ENCODE measurements at regions not wholly inside any gene's neighbourhood (a gene's known extent, or its start where the extent isn't known, plus 50 kb on each side); places are given as distances from the start of the nearest gene placed in this dataset.

DNA sequence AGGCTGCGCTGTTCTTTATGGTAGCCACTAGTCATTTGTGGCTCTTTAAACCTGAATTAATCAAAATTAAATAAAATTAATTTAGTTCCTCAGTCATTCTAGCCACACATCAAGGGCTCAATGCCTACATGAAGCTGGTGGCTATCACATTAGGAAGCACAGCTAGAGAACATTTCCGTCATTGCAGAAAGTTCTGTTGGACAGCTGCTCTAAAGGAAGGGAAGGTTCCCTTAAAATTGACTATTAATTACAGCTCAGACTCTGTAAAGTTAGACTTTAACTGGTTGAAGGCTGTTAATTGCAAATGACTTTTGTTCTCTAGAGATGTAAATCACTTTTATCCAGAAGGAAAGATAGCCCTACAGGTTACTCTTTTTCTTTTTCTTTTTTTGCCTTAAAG is 202.7 kb upstream of the ADAMTS9 start:
- Histone ChIP-seq H3K27ac (ENCODE audit: low read depth, low read length) (no peak overlapping the region), H3K9me3 (ENCODE audit: insufficient read depth, low read depth, low read length) (no peaks in the 10 kb centered on the region), H3K36me3 (ENCODE audit: insufficient read depth, low read length) (no peaks in the 10 kb centered on the region), H4K20me1 (ENCODE audit: insufficient read depth, low read length) (no peaks in the 10 kb centered on the region), H3K4me2 (ENCODE audit: low read length) (no peak overlapping the region), H3K4me3 (ENCODE audit: insufficient read depth, low read depth, low read length) (no peak overlapping the region), H3K9ac (ENCODE audit: low read length) (no peak overlapping the region), H3K27me3 (ENCODE audit: insufficient read depth, low read length) (no peaks in the 10 kb centered on the region), H3K4me1 (ENCODE audit: insufficient read depth, low read length) (no peaks in the 10 kb centered on the region), H2AFZ (ENCODE audit: low read depth, low read length) (no peak overlapping the region), H3K79me2 (ENCODE audit: insufficient read depth, low read length) (no peaks in the 10 kb centered on the region)
- FAIRE-seq (no peak), DNase-seq (ENCODE audit: low read depth) (no peak)
- no peak overlapping the region for H3K27ac Mint-ChIP-seq (ENCODE audit: unreplicated experiment)
- peaks cover 2% of the 10 kb centered on the region for H3K9me3 Mint-ChIP-seq (ENCODE audit: unreplicated experiment)
- H3K4me3 Mint-ChIP-seq (ENCODE audit: unreplicated experiment): no peak overlapping the region
- no peaks in the 10 kb centered on the region for H3K27me3 Mint-ChIP-seq (ENCODE audit: low read depth, unreplicated experiment)
- H3K4me1 Mint-ChIP-seq (ENCODE audit: low read depth, unreplicated experiment): no peaks in the 10 kb centered on the region
- no peak for TF ChIP-seq EZH2 (IDR thresholded peaks at IDR 0.05; ENCODE audit: insufficient read depth, low read length)
- TF ChIP-seq, protein P1, sequence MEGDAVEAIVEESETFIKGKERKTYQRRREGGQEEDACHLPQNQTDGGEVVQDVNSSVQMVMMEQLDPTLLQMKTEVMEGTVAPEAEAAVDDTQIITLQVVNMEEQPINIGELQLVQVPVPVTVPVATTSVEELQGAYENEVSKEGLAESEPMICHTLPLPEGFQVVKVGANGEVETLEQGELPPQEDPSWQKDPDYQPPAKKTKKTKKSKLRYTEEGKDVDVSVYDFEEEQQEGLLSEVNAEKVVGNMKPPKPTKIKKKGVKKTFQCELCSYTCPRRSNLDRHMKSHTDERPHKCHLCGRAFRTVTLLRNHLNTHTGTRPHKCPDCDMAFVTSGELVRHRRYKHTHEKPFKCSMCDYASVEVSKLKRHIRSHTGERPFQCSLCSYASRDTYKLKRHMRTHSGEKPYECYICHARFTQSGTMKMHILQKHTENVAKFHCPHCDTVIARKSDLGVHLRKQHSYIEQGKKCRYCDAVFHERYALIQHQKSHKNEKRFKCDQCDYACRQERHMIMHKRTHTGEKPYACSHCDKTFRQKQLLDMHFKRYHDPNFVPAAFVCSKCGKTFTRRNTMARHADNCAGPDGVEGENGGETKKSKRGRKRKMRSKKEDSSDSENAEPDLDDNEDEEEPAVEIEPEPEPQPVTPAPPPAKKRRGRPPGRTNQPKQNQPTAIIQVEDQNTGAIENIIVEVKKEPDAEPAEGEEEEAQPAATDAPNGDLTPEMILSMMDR (IDR thresholded peaks at IDR 0.05; ENCODE audit: insufficient read depth, low read depth, low read length): no peak
- no peaks in the 10 kb centered on the region for H3K36me3 Mint-ChIP-seq (ENCODE audit: low read depth, unreplicated experiment)

DNA sequence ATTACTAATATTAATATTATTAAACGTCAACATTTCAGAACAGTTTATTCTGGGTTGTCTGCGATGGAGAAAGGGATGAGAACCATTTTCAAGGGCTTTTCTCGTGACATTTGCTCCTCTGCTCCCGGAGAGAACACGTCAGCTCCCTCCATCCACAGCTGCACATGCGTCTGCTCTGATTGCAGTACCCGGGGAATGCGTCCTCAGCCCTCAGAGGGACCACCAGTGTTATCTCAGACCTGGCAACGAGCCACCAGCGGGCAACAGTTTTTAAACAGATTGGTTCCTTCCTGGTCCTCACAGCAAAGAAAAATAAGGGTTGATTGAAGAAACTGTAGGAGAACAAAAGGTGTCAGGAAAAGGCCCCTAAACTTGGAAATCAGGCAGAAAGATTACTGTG is 202.2 kb upstream of the ADAMTS9 start:
- H2AFZ ChIP-seq (ENCODE audit: low read depth, low read length): no peak overlapping the region

DNA sequence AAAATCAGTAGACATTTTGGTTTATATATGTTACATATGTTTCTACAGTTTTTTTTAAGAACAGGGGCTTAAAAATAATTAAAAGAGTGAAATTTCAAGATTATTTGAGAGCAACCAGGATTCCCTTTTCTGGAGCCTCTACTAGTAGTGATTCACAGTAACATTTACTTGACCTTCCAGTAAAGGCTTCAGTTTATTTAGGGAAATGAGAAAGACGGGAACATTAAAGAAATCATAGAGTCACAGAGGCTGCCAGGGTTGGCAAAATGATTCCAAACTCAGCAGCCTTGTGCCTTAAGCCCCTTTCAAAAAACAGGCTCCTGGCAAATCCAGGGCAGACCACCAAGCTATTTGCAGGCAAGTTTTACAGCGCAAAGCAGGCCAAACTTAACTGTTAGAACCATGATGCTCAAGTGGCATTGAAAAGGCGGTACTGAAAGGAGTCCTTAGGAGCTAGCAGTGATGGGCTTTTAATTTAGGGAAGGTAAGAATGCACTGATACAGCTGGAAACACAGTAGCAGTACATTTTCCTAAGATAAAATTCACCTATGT is 201.1 kb upstream of the ADAMTS9 start:
- Histone ChIP-seq H3K4me1 (ENCODE audit: insufficient read depth, low read length) (no peaks in the 10 kb centered on the region), H2AFZ (ENCODE audit: low read depth, low read length) (no peak overlapping the region), H3K36me3 (ENCODE audit: insufficient read depth, low read length) (no peaks in the 10 kb centered on the region), H3K27me3 (ENCODE audit: insufficient read depth, low read length) (no peaks in the 10 kb centered on the region), H3K9ac (ENCODE audit: low read length) (no peak overlapping the region), H3K4me3 (ENCODE audit: insufficient read depth, low read depth, low read length) (no peak overlapping the region), H3K9me3 (ENCODE audit: insufficient read depth, low read depth, low read length) (no peaks in the 10 kb centered on the region), H3K4me2 (ENCODE audit: low read length) (no peak overlapping the region), H3K79me2 (ENCODE audit: insufficient read depth, low read length) (no peaks in the 10 kb centered on the region), H4K20me1 (ENCODE audit: insufficient read depth, low read length) (no peaks in the 10 kb centered on the region), H3K27ac (ENCODE audit: low read depth, low read length) (no peak overlapping the region)
- H3K36me3 Mint-ChIP-seq (ENCODE audit: low read depth, unreplicated experiment): no peaks in the 10 kb centered on the region
- peaks cover under 1% of the 10 kb centered on the region for H3K9me3 Mint-ChIP-seq (ENCODE audit: unreplicated experiment)
- H3K4me3 Mint-ChIP-seq (ENCODE audit: unreplicated experiment): no peak overlapping the region
- FAIRE-seq: no peak
- no peaks in the 10 kb centered on the region for H3K27me3 Mint-ChIP-seq (ENCODE audit: low read depth, unreplicated experiment)
- H3K4me1 Mint-ChIP-seq (ENCODE audit: low read depth, unreplicated experiment): no peaks in the 10 kb centered on the region
- H3K27ac Mint-ChIP-seq (ENCODE audit: unreplicated experiment): no peak overlapping the region
- TF ChIP-seq EZH2 (IDR thresholded peaks at IDR 0.05; ENCODE audit: insufficient read depth, low read length): no peak
- TF ChIP-seq, protein P1 (IDR thresholded peaks at IDR 0.05; ENCODE audit: insufficient read depth, low read depth, low read length): no peak
- no peak for DNase-seq (ENCODE audit: low read depth)

More for the DNA sequence above, 202.2 kb upstream of the ADAMTS9 start:
- no peak for FAIRE-seq
- H3K27me3 ChIP-seq (ENCODE audit: insufficient read depth, low read length): no peaks in the 10 kb centered on the region
- H4K20me1 ChIP-seq (ENCODE audit: insufficient read depth, low read length): no peaks in the 10 kb centered on the region
- no peak overlapping the region for H3K27ac ChIP-seq (ENCODE audit: low read depth, low read length)
- no peak overlapping the region for H3K4me3 Mint-ChIP-seq (ENCODE audit: unreplicated experiment)
- TF ChIP-seq, protein P1 (IDR thresholded peaks at IDR 0.05; ENCODE audit: insufficient read depth, low read depth, low read length): no peak
- no peak for TF ChIP-seq EZH2 (IDR thresholded peaks at IDR 0.05; ENCODE audit: insufficient read depth, low read length)
- no peaks in the 10 kb centered on the region for H3K36me3 Mint-ChIP-seq (ENCODE audit: low read depth, unreplicated experiment)
- DNase-seq (ENCODE audit: low read depth): no peak
- no peak overlapping the region for H3K4me2 ChIP-seq (ENCODE audit: low read length)
- no peak overlapping the region for H3K9ac ChIP-seq (ENCODE audit: low read length)
- H3K36me3 ChIP-seq (ENCODE audit: insufficient read depth, low read length): no peaks in the 10 kb centered on the region
- peaks cover 2% of the 10 kb centered on the region for H3K9me3 Mint-ChIP-seq (ENCODE audit: unreplicated experiment)
- H3K27me3 Mint-ChIP-seq (ENCODE audit: low read depth, unreplicated experiment): no peaks in the 10 kb centered on the region
- H3K9me3 ChIP-seq (ENCODE audit: insufficient read depth, low read depth, low read length): no peaks in the 10 kb centered on the region
- H3K4me1 Mint-ChIP-seq (ENCODE audit: low read depth, unreplicated experiment): no peaks in the 10 kb centered on the region
- H3K27ac Mint-ChIP-seq (ENCODE audit: unreplicated experiment): no peak overlapping the region
- H3K4me1 ChIP-seq (ENCODE audit: insufficient read depth, low read length): no peaks in the 10 kb centered on the region
- no peaks in the 10 kb centered on the region for H3K79me2 ChIP-seq (ENCODE audit: insufficient read depth, low read length)
- no peak overlapping the region for H3K4me3 ChIP-seq (ENCODE audit: insufficient read depth, low read depth, low read length)
